ENCODE measurements at regions not wholly inside any gene's neighbourhood (a gene's known extent, or its start where the extent isn't known, plus 50 kb on each side); places are given as distances from the start of the nearest gene placed in this dataset.

GRCh38 chr12:81963636-81964035, 204.5 kb upstream of the PPFIA2 start:
- FAIRE-seq (no peak), DNase-seq (ENCODE audit: low spot score in 2 of 2) (no peak)

DNA sequence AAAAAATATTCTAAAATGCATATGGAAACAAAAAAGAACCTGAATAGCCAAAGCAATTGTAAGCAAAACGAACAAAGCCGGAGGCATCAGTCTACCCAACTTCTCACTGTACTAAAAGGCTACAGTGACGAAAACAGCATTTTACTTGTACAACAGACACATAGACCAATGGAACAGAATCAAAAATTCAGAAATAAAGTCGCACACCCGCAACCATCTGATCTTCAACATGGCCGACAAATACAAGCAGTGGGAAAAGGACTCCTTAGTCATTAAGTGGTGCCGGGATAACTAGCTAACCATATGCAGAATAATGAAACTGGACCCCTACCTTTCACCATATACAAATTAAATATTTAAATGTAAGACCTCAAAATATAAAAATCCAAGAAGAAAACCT, 203.9 kb upstream of the PPFIA2 start:
- FAIRE-seq (no peak), DNase-seq (ENCODE audit: low spot score in 2 of 2) (no peak)

GRCh38 chr12:81962126-81962856, 203.1 kb upstream of the PPFIA2 start:
- DNase-seq (ENCODE audit: low spot score in 2 of 2) (no peak), FAIRE-seq (no peak)

- no peak for FAIRE-seq
Measured at GRCh38 chr12:81958406-81958805, 199.3 kb upstream of the PPFIA2 start.

DNA sequence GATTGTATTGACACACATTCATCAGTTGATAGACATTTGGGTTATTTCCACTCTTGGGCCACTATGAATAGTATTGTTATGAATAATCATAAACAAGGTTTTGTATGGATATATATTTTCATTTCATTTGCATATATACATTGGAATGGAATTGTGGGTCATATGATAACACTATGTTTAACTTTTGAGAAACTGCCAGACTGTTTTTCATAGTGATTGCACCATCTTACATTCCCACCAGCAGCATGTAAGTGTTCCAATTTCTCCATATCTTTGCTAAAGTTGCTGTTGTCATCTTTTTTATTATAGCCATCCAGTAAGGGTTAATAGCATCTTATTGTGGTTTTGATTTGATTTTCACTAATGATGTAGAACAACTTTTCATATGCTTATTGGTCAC, 198.5 kb upstream of the PPFIA2 start:
- DNase-seq (ENCODE audit: low spot score in 2 of 2) (no peak), FAIRE-seq (no peak)

More at GRCh38 chr12:81958406-81958805, 199.3 kb upstream of the PPFIA2 start:
- no peak for DNase-seq (ENCODE audit: low spot score in 2 of 2)

DNA sequence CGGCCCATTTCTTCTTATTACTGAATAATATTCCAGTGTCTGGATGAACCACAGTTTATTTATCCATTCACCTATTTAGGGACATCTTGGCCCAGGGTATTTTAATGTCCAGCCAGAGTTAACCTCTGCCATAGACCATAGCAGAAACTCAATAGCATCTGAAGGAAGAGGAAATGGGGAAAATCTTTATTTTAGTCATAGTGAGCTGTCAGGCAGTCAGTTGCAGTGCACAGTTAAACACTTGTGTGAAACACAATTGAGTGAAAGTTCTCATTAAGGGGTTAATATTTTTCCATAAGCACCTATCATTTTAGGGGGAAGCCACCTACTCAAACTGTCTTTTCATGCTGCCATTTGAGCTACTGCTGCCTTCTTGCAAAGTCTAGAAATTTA, 197.3 kb upstream of the PPFIA2 start:
- FAIRE-seq, result no peak
- DNase-seq (ENCODE audit: low spot score in 2 of 2), result no peak

- no peak for FAIRE-seq
- no peak for DNase-seq (ENCODE audit: low spot score in 2 of 2)
Measured at GRCh38 chr12:81953541-81953940, 194.4 kb upstream of the PPFIA2 start.

GRCh38 chr12:81950871-81951270, 191.7 kb upstream of the PPFIA2 start:
- FAIRE-seq, result no peak
- DNase-seq (ENCODE audit: low spot score in 2 of 2), result no peak

- no peak for DNase-seq (ENCODE audit: low spot score in 2 of 2)
- no peak for FAIRE-seq
Measured at GRCh38 chr12:81949841-81950308, 190.7 kb upstream of the PPFIA2 start.

DNA sequence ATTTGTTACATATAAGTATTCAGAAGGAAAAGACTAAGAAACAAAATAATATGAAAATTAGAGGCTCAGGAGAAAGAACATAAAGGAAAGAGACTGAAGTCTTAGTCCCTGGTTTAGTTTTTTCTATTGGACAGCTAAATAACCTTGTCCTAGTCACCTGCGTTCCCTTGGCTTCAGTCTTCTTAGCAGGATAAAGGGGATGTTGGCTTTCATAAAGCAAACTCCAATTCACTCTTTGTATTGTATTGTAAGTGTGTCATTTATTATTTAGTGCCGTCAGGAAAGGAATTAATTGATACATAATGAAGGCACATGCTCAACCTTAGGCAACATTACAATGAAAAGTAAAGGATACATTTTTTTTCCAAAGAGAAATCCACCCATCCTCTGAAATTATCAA, 190.3 kb upstream of the PPFIA2 start:
- FAIRE-seq (no peak), DNase-seq (ENCODE audit: low spot score in 2 of 2) (no peak)

- no peak for DNase-seq (ENCODE audit: low spot score in 2 of 2)
- FAIRE-seq, result no peak
Measured at GRCh38 chr12:81944886-81945285, 185.7 kb upstream of the PPFIA2 start.

- DNase-seq (ENCODE audit: low spot score in 2 of 2) (no peak), FAIRE-seq (no peak)
Measured at GRCh38 chr12:81942594-81942993, 183.4 kb upstream of the PPFIA2 start.

GRCh38 chr12:81930037-81930436, 170.9 kb upstream of the PPFIA2 start:
- FAIRE-seq, result no peak
- DNase-seq (ENCODE audit: low spot score in 2 of 2), result no peak

DNA sequence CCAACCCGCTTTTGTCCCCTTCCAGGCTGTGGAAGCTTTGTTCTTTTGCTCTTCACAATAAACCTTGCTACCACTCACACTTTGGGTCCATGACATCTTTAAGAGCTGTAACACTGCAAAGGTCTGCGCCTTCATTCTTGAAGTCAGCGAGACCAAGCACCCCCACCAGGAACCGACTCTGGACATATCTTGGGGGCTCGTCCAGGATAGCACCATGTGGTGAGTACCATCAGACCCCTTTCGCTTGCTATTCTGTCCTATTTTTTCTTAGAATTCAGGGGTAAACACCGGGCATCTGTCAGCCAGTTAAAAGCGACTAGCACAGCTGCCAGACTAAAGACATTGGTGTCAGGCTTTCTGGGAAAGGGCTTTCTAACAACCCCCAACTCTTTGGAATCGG, 137.6 kb upstream of the PPFIA2 start:
- no peak for FAIRE-seq
- no peak for DNase-seq (ENCODE audit: low spot score in 2 of 2)

GRCh38 chr12:81888961-81889360, 129.8 kb upstream of the PPFIA2 start:
- FAIRE-seq (no peak), DNase-seq (ENCODE audit: low spot score in 2 of 2) (no peak)

DNA sequence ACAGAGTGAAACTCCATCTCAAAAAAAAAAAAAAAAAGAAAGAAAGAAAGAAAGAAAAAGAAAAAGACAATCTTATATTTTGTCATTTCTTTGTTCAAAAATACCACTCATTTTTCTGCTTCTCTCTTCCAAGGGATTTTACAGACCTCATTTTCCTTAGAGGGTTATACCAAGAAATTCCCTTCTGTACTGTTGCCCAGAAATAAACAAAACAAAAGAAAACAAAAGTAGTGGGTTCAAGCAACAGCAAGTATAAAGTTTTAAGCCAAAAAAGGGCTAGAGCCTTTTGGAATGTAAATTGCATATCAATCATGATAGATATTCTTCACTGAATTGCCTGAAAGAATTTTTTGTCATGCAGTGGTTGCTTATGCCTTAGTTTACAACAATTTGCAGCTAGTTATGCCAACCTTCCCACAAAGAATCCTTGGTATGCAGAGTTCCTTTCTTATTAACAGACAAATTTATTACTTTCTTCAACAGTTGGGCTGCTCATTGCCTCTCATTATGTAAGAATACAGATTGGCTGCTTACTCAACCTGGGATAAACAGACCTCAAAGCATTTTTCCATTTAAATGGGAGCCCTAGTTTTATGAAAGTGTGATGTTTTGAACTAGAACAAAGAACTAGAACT, 129.1 kb upstream of the PPFIA2 start:
- FAIRE-seq (no peak), DNase-seq (ENCODE audit: low spot score in 2 of 2) (no peak)

DNA sequence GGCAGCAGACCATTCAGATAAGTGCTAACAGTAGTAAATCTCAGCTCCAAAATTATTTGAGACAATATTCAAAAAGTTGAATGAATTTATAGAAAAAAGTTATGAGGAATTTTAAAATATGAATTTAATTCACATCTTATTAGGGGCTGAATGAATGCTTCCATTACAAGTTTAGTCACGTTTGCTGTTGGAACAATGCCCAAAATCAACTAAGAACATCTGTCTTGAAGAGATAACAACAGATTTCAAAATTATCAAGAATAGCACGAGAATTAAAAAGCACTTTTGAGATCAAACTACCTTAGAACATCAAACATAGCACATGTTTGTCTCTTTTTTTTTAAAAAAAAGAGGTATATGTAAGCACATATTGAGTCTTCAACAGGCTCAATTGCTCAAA, 115.4 kb upstream of the PPFIA2 start:
- DNase-seq (ENCODE audit: low spot score in 2 of 2) (no peak), FAIRE-seq (no peak)

GRCh38 chr12:81874166-81874565, 115.0 kb upstream of the PPFIA2 start:
- no peak for FAIRE-seq
- DNase-seq (ENCODE audit: low spot score in 2 of 2), result no peak

GRCh38 chr12:81872400-81872799, 113.2 kb upstream of the PPFIA2 start:
- DNase-seq (ENCODE audit: low spot score in 2 of 2) (no peak), FAIRE-seq (no peak)

- FAIRE-seq, result no peak
- no peak for DNase-seq (ENCODE audit: low spot score in 2 of 2)
Measured at GRCh38 chr12:81866081-81866480, 106.9 kb upstream of the PPFIA2 start.

DNA sequence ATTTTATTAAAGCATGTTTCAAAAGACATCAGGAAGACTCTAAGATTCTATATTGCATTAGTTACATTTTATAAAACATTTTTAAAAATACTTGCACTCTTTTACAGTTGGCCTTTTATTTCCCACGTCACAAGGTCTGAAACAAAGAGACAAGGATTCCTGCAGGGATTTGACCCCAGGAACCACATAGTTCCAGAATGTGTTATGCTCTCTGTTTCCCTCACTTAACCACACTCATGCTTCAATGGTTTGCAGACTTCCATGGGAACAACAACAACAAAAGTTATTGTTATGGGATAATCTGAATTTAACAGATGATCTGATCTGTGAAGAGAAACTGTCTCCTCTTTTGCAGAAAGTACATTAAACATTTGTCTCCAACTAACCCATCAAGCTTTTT, 104.3 kb upstream of the PPFIA2 start:
- FAIRE-seq (no peak), DNase-seq (ENCODE audit: low spot score in 2 of 2) (no peak)

GRCh38 chr12:81859521-81859920, 100.4 kb upstream of the PPFIA2 start:
- DNase-seq (ENCODE audit: low spot score in 2 of 2) (no peak), FAIRE-seq (no peak)

All from frontal cortex (tissue), 3 donors.